AG04450 (cell line): ENCODE measurements at regions not wholly inside any gene's neighbourhood (a gene's known extent, or its start where the extent isn't known, plus 50 kb on each side); places are given as distances from the start of the nearest gene placed in this dataset.

Source experiments
- CTCF ChIA-PET: fragments of 300-600, 350-600 bp; formaldehyde crosslinking; extraction: SDS; loops from one replicate; lab custom pipeline; 2022; ENCODE audit warnings: antibody characterized with exemption, inconsistent platforms; lab: Charles Lee
- POLR2A ChIA-PET: fragments of 350-600 bp; formaldehyde crosslinking; extraction: SDS; loops from one replicate; lab custom pipeline; 2021; ENCODE audit warnings: antibody characterized with exemption, inconsistent platforms; lab: Yijun Ruan, JAX
- DNase-seq: peaks from one replicate; pipeline ENCODE4 v3.0.0-alpha.2; 2011; ENCODE audit warnings: low read depth, low spot score
- H3K27ac ChIP-seq: one replicate; pipeline ENCODE4 v1.5.1; 2012; ENCODE audit warnings: low read depth, low read length, control low read depth
- H3K27me3 ChIP-seq: one replicate; pipeline ENCODE4 v1.6.0; 2012; ENCODE audit warnings: low read length; ENCODE audit not compliant: control insufficient read depth, insufficient read depth
- H3K4me3 ChIP-seq: 2 replicates; pipeline ENCODE4 v1.5.1; 2011; ENCODE audit warnings: mild to moderate bottlenecking, low read depth, low read length, control low read depth
- H3K9me3 ChIP-seq: 2 replicates; pipeline ENCODE4 v1.5.1; 2012; ENCODE audit warnings: low read length; ENCODE audit not compliant: control insufficient read depth, insufficient read depth
- CTCF ChIP-seq: IDR thresholded peaks from 2 replicates; pipeline ENCODE4 v1.5.1; 2011; ENCODE audit warnings: low read depth, low read length, control low read depth, inconsistent platforms

- no peaks in the 10 kb centered on the region for H3K9me3 ChIP-seq
- no peak overlapping the region for H3K27ac ChIP-seq
- H3K27me3 ChIP-seq = no peaks in the 10 kb centered on the region
- ChIA-PET POLR2A (no interaction called here), CTCF (interaction anchor here (0.6 kb wide), 1 partner anchor 1368 kb away, joined by 3 read pairs; no protein-coding TSS in a partner anchor)
- no peak overlapping the region for H3K4me3 ChIP-seq
- DNase-seq = no peak
- TF ChIP-seq CTCF = no peak
Observed at GRCh38 chr2:150385211-150385610, 102.3 kb downstream of the RND3 start.

- H3K27ac ChIP-seq = no peak overlapping the region
- H3K4me3 ChIP-seq = no peak overlapping the region
- ChIA-PET CTCF (no interaction called here), POLR2A (no interaction called here)
- no peak for DNase-seq
- H3K27me3 ChIP-seq = no peaks in the 10 kb centered on the region
- TF ChIP-seq CTCF = no peak
- H3K9me3 ChIP-seq = no peaks in the 10 kb centered on the region
Observed at GRCh38 chr2:150383587-150383986, 103.9 kb downstream of the RND3 start.

GRCh38 chr2:150379166-150379565 lies 108.3 kb downstream of the RND3 start:
- ChIA-PET POLR2A (interaction anchor here (0.5 kb wide), 1 partner anchor 591 kb away, joined by 5 read pairs; no protein-coding TSS in a partner anchor), CTCF (no interaction called here)

GRCh38 chr2:150378686-150379085 lies 108.8 kb downstream of the RND3 start:
- no peak for TF ChIP-seq CTCF
- POLR2A ChIA-PET = interaction anchor here (0.5 kb wide), 1 partner anchor 590 kb away, joined by 5 read pairs; no protein-coding TSS in a partner anchor
- no peak overlapping the region for H3K27ac ChIP-seq
- no peak for DNase-seq
- no peak overlapping the region for H3K4me3 ChIP-seq
- H3K27me3 ChIP-seq = no peaks in the 10 kb centered on the region
- no peaks in the 10 kb centered on the region for H3K9me3 ChIP-seq
- CTCF ChIA-PET = no interaction called here

More at GRCh38 chr2:150379166-150379565, 108.3 kb downstream of the RND3 start:
- no peak overlapping the region for H3K27ac ChIP-seq
- H3K4me3 ChIP-seq = no peak overlapping the region
- DNase-seq = no peak
- no peak for TF ChIP-seq CTCF
- no peaks in the 10 kb centered on the region for H3K27me3 ChIP-seq
- no peaks in the 10 kb centered on the region for H3K9me3 ChIP-seq

GRCh38 chr2:150376553-150377335 lies 110.7 kb downstream of the RND3 start:
- CTCF ChIA-PET = interaction anchor here (0.6 kb wide), 1 partner anchor 190 kb away, joined by 3 read pairs; no protein-coding TSS in a partner anchor
- DNase-seq = no peak
- H3K27ac ChIP-seq = no peak overlapping the region

More at GRCh38 chr2:150376553-150377335, 110.7 kb downstream of the RND3 start:
- H3K4me3 ChIP-seq = no peak overlapping the region
- POLR2A ChIA-PET = interaction anchor here (0.6 kb wide), 1 partner anchor 219 kb away, joined by 3 read pairs; no protein-coding TSS in a partner anchor
- TF ChIP-seq CTCF = no peak
- no peaks in the 10 kb centered on the region for H3K9me3 ChIP-seq
- H3K27me3 ChIP-seq = no peaks in the 10 kb centered on the region
